ENCODE measurements at regions not wholly inside any gene's neighbourhood (a gene's known extent, or its start where the extent isn't known, plus 50 kb on each side); places are given as distances from the start of the nearest gene placed in this dataset.

- no peak overlapping the region for H3K4me3 ChIP-seq (ENCODE audit: low read depth, low read length)
- DNase-seq (ENCODE audit: low read depth) = no peak
Observed at GRCh38 chr2:16155766-16156165, 215.4 kb downstream of the MYCN start.

GRCh38 chr2:16155366-16155765 lies 215.0 kb downstream of the MYCN start:
- no peak overlapping the region for H3K4me3 ChIP-seq (ENCODE audit: low read depth, low read length)
- no peak for DNase-seq (ENCODE audit: low read depth)
- no peak for TF ChIP-seq CTCF (IDR thresholded peaks at IDR 0.05; ENCODE audit: low read depth, low read length)
- no peak for TF ChIP-seq POLR2A (IDR thresholded peaks at IDR 0.05; ENCODE audit: extremely low read depth, insufficient read length)
- no peak for TF ChIP-seq MYC (IDR thresholded peaks at IDR 0.05; ENCODE audit: low read depth, low read length)
- TF ChIP-seq MAX (IDR thresholded peaks at IDR 0.05; ENCODE audit: low read depth, low read length) = no peak

More at GRCh38 chr2:16155766-16156165, 215.4 kb downstream of the MYCN start:
- TF ChIP-seq MYC (IDR thresholded peaks at IDR 0.05; ENCODE audit: low read depth, low read length) (no peak), POLR2A (IDR thresholded peaks at IDR 0.05; ENCODE audit: extremely low read depth, insufficient read length) (no peak), MAX (IDR thresholded peaks at IDR 0.05; ENCODE audit: low read depth, low read length) (no peak)

- H3K4me3 ChIP-seq (ENCODE audit: low read depth, low read length) = no peak overlapping the region
- TF ChIP-seq MYC (IDR thresholded peaks at IDR 0.05; ENCODE audit: low read depth, low read length) (no peak), POLR2A (IDR thresholded peaks at IDR 0.05; ENCODE audit: extremely low read depth, insufficient read length) (no peak), MAX (IDR thresholded peaks at IDR 0.05; ENCODE audit: low read depth, low read length) (no peak)
- no peak for DNase-seq (ENCODE audit: low read depth)
Observed at GRCh38 chr2:16154501-16155280, 214.3 kb downstream of the MYCN start.

- no peak for DNase-seq (ENCODE audit: low read depth)
- H3K4me3 ChIP-seq (ENCODE audit: low read depth, low read length) = no peak overlapping the region
- TF ChIP-seq MAX (IDR thresholded peaks at IDR 0.05; ENCODE audit: low read depth, low read length) (no peak), POLR2A (IDR thresholded peaks at IDR 0.05; ENCODE audit: extremely low read depth, insufficient read length) (no peak), MYC (IDR thresholded peaks at IDR 0.05; ENCODE audit: low read depth, low read length) (no peak), CTCF (IDR thresholded peaks at IDR 0.05; ENCODE audit: low read depth, low read length) (no peak)
Observed at GRCh38 chr2:16154061-16154460, 213.7 kb downstream of the MYCN start.

GRCh38 chr2:16153754-16154035 lies 213.3 kb downstream of the MYCN start:
- no peak overlapping the region for H3K4me3 ChIP-seq (ENCODE audit: low read depth, low read length)
- no peak for DNase-seq (ENCODE audit: low read depth)

More at GRCh38 chr2:16153754-16154035, 213.3 kb downstream of the MYCN start:
- no peak for TF ChIP-seq MYC (IDR thresholded peaks at IDR 0.05; ENCODE audit: low read depth, low read length)
- TF ChIP-seq POLR2A (IDR thresholded peaks at IDR 0.05; ENCODE audit: extremely low read depth, insufficient read length) = no peak
- no peak for TF ChIP-seq MAX (IDR thresholded peaks at IDR 0.05; ENCODE audit: low read depth, low read length)
- TF ChIP-seq CTCF (IDR thresholded peaks at IDR 0.05; ENCODE audit: low read depth, low read length) = no peak

Measured in NB4 (cell line).